Activated CD8-positive, alpha-beta memory T cell treated with anti-CD3 and anti-CD28 coated beads for 4 hours (primary cell): ENCODE measurements at regions not wholly inside any gene's neighbourhood (a gene's known extent, or its start where the extent isn't known, plus 50 kb on each side); places are given as distances from the start of the nearest gene placed in this dataset.

Experiments used
- DNase-seq, 2 donors: peaks; one replicate each; pipeline ENCODE4 v3.0.0-alpha.2; 2020; ENCODE audit warnings: low read depth in 2 of 2

GRCh38 chr13:99055281-99055680 lies 77.4 kb upstream of the DOCK9 start:
- no peak for DNase-seq

- DNase-seq: no peak
These were observed 77.9 kb upstream of the DOCK9 start for GRCh38 chr13:99055735-99056134.

DNA sequence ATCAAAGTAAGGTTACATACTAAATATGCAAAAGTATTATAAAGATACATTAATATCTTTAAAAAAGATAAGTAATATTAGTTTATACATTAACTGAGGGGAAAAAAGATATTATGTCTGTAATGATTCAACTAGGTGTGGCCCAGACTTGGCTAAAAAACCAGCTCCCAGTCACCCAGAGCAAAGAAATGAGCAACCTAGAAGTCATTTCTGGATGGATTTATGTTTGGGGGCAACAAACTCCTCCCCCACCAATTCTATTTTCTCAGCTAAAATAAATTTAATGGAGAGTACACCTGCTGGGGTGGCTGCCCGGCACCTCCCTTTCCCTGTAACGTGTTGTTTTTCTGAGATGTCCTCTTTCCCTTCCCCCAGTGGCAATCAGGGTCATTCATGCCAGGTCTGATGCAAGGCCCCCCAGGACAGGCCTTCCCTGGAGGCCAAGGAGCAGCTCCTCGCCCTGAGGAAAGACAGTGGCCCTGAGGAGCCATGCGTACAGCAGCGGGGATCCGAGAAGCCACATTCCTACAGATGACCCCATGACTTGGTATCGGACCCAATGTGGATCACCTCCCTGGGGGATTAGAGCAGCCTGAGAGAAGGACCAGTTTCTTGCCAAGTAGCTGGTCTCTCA lies 78.6 kb upstream of the DOCK9 start:
- DNase-seq: no peak

GRCh38 chr13:99057310-99057975 lies 79.6 kb upstream of the DOCK9 start:
- no peak for DNase-seq

- no peak for DNase-seq
These were observed 80.9 kb upstream of the DOCK9 start for GRCh38 chr13:99058527-99059495.

GRCh38 chr13:99059498-99060075 lies 81.7 kb upstream of the DOCK9 start:
- no peak for DNase-seq

DNA sequence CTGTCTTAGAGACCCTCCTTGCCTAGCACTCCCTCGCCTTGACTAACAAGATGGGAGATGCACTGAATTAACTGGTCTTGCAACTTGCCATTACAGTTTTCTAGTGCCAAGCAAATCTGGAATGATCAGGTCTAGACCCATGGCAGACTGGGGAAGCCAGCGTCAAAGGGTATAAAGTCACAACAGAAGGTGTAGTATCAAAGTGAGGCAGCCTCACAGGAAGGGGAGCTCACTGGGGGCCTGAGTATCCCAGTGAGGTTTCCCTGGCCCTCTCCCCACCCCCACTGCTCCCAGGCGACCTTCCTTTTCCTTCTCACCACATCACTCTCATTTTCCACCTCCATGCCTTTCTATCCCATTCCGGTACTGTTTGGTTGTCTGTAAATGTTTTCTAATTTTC lies 83.5 kb upstream of the DOCK9 start:
- DNase-seq: no peak

- DNase-seq: no peak
These were observed 84.7 kb upstream of the DOCK9 start for GRCh38 chr13:99062593-99062992.

GRCh38 chr13:99063178-99063577 lies 85.3 kb upstream of the DOCK9 start:
- no peak for DNase-seq

- DNase-seq: no peak
These were observed 86.1 kb upstream of the DOCK9 start for GRCh38 chr13:99063952-99064351.

- DNase-seq: no peak
These were observed 86.9 kb upstream of the DOCK9 start for GRCh38 chr13:99064624-99065234.

DNA sequence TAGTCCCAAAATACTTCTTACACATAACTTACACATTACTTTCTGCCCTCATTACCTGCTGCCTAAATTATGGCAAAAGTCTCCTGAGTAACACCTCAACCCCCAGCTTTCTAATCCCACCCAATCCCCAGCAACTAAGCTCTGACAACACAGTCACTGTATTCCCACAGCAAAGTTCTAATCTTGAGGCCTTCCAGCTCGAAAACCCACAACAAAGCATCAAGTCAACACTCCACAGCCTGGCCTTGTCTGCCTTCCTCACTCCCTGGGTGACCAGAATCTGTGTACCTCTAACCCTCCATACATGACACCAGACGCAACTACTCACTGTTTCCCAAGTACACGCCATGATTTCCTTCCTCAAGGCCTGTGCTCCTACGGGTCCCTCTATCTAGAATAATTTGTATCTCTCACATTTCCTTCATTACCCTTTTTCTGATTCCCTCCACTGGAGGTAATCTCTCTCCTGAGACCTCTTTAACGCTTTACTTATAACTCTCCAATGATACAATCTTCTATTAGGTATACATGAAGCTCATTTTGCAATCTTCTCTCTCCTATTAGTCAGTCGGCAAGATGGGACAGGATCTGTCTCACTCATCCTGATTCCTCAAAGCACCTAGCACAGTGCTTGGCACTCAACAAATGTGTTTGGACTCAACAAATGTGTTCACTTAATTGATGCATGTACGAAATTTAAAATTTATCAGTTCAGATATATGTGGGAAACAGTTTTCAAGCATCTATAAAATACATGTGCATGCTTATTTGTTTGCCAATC lies 87.6 kb upstream of the DOCK9 start:
- DNase-seq: no peak

DNA sequence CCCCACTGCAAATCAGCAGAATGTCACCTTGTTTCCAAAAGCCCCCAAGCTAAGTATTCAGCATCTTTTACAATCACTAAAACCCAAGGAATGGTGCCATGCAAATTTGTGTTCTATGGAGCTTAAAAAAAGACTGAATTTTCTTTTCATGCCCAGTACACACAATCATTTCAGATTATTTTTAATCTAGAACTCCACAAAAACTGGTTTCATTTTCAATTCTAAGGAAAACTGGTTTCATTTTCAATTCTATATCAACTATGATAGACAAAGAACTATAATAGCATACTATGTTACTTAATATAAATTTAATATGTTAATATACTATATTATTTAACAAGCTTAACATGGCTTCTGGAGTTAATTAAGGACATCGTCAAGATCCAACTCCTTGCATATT lies 88.4 kb upstream of the DOCK9 start:
- DNase-seq: no peak

DNA sequence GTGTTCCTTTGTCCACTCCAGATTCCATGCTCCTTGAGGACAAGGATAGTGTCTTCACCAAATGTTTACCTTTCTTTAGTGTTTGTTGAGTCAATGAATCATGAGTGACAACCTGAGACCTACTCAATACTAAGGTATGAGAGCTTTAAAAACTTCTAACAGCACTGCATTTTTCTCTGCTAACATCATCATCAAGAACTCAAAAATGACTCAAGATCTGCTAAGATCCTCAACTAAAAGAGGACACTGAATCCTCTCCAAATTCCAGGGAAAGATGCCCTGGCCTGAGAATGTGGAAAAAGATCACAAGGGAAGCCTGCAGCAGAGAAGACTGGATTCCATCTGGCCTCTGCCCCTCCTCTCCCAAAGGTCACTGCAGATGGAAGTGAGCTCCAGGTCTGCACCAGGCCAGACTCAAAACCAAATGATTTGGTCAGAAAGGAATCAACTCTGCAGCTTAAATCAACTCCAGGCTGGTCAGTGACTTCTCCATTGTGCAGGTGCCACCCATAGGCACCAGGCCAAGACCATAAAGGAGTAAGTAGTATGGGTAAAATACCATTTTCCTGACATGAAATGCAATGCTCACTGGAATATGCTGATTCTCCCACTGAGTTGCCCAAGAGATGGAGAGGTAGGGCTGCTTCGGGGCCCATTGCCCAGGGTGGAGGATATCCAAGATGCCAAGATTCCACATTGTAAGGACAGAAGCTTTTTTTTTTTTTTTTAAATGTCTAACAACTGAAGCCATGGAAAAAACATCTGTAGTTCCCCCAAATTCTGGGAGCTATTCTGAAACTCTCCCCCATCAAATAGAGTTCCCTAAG lies 89.5 kb upstream of the DOCK9 start:
- no peak for DNase-seq

GRCh38 chr13:99071211-99071610 lies 93.3 kb upstream of the DOCK9 start:
- no peak for DNase-seq

GRCh38 chr13:99071666-99072065 lies 93.8 kb upstream of the DOCK9 start:
- no peak for DNase-seq

GRCh38 chr13:99072356-99072755 lies 94.5 kb upstream of the DOCK9 start:
- DNase-seq: no peak

DNA sequence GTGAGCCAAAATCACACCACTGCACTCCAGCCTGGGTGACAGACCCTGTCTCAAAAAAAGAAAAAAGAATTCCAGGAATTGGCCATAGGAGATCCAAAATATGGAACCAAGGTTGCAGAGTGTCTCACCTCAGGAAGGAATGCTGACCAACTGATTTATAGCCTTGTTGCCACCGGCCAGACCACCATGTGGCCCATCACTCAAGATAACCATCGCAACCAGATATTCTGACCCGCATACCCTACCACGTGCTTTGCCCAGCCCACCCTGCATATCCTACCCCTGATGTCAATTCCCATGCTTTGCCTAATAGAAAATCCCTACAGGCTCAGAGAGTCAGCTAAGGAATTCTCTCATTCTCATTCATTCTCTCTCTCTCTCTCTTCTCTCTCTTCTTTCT lies 95.1 kb upstream of the DOCK9 start:
- no peak for DNase-seq

GRCh38 chr13:99074693-99075092 lies 96.8 kb upstream of the DOCK9 start:
- DNase-seq: no peak
